HL-60/S4 treated with retinoic acid at 250 ng/mL for 4 days and 3 days (cell line): ENCODE measurements at regions not wholly inside any gene's neighbourhood (a gene's known extent, or its start where the extent isn't known, plus 50 kb on each side); places are given as distances from the start of the nearest gene placed in this dataset.
"Not testable (repeated sequence)": the region's sequence is repeated elsewhere in the genome, so short reads cannot be mapped to it uniquely, and the experiment has no call there.

ENCODE experiments used
- in situ Hi-C: fragments of 300-500 bp; cut with MboI; formaldehyde crosslinking; loops from 2 replicates; pipeline ENCODE4 v1.7.0; 2022; ENCODE audit warnings: low sequenced_read_pairs

DNA sequence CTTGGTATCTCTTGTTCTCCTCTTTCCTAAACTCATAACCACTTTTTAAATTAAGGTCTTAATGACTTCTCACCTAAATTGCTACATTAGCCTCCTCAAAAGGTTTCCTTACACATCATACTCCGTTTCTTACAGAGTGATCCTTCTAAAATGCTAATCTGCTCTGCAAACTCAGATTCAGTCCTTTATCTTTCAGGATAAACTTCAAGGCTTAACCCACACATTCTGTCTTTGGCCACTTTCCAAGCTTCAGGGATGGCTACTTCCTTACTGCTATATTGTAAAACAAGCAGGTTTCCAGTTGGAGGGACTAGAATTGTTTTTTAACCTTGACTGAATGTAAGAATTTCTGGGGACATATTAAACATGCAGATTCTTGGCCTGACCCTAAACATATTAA lies 105.5 kb upstream of the CHD1 start:
- in situ Hi-C loops: loop anchor here (25.0 kb wide), 1 partner anchor 122 kb away; no protein-coding TSS in a partner anchor

GRCh38 chr5:99033014-99033900 lies 104.5 kb upstream of the CHD1 start:
- in situ Hi-C loops: loop anchor here (25.0 kb wide), 1 partner anchor 121 kb away; no protein-coding TSS in a partner anchor

DNA sequence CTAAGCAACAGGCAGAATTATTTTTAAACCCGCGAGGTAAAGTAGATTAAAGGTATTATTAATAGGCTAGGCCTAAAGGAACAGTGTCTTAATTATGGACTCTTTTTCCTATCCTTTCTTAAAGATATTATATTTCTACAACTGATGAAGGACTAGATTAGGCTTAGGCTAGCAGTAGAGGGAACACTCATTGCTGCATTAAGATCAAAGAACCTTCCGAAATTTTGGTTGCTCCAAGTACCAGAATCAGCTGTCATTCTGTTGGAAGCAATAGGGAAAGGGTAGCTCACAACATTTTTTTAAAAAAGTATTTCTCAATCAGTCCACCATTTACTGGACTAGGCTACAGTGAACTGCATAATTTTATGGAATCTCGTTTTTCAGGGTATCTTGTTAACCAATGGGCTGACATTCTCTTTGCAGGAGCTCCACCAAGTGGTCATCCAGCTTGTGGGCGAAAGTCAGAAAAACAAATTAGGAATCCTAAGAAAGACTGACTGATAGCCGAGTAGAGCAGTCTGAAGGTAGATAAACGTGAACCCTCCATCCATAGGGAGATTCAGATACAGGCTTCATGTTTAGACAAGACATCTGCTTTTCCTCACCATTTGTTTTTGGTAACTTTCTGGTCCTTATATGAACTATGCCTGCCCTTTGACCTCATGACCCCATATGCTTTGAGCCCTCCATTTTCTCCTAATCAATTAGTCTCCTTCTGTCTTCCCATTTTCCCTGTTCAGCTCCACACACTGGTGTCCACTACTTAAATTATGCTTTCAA lies 103.6 kb upstream of the CHD1 start:
- in situ Hi-C loops: loop anchor here (25.0 kb wide), 1 partner anchor 120 kb away; no protein-coding TSS in a partner anchor

DNA sequence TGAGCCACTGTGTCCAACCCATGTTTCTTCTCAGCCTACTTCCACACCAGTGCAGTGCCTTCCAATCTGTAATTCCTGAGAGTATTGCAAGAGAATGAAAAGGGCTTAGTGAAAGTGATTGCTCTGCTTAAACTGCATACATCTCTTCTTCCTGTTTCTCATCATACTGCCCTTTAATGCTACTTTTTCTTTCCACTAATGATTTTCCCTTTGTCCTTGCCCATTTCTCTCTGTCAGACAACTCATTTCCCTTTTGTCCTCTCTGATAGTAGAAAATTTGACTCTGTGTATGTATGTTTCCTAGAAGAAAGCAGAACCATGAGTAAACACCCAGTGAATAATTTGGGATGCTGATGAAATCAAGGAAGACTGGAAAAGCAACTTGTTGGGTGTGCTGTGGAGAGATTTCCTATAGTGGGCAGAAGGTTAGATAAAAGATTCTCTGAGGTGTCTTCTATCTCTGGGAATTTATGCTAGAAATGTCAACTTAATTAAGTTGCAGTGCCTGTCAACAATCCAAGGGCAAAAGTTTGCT lies 102.2 kb upstream of the CHD1 start:
- in situ Hi-C loops: loop anchor here (25.0 kb wide), 1 partner anchor 119 kb away; no protein-coding TSS in a partner anchor

DNA sequence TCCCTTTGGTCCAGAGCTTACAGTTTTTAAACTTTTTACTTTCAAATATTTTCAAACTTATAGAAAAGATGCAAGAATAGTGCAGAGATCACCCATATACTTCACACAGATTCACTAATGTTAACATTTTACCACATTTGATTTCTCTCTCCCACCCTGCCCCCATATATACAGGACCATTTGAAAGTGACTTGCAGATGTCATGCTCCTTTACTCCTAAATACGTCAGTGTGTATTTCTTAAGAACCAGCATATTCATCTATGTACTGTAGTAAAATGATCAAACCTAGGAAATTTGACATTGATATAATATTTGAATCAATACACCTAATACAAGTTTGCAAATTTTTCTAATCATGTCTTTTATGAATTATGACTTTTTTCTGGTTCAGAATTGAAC lies 100.4 kb upstream of the CHD1 start:
- in situ Hi-C loops: loop anchor here (25.0 kb wide), 1 partner anchor 117 kb away; no protein-coding TSS in a partner anchor

- in situ Hi-C loops: loop anchor here (25.0 kb wide), 1 partner anchor 116 kb away; no protein-coding TSS in a partner anchor
These were observed 99.4 kb upstream of the CHD1 start for GRCh38 chr5:99028170-99028569.

DNA sequence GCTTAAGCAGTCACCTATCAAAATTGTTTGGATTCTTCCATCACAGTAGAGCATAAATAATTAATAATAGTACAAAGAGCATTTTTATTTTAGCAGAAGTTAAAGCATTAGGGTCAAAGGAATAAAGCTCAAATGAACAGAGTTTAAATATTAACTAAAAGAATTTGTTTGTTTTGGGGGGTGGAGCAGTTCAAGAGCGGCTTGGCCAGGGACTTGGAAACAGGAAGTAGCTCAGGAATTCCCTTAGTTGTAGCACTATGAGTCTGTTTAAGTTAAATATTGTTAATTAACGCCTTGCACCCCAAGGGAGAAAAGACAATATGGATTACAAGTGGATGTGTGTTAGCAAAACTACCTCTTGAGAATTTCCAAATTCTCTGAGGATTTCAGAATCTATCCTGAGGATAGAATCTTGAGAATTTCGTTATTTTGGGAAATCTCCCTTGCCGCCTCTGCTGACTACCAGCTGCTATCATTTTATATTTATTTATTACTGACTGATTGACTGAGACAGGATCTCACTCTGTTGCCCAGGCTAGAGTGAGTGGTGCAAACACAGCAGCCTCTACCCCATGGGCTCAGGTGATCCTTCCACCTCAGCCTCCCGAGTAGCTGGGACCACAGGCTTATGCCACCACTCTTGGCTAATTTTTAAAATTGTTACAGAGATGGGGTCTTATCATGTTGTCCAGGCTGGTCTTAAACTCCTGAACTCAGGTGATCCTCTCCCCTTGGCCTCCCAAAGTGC lies 96.7 kb upstream of the CHD1 start:
- in situ Hi-C loops: loop anchor here (25.0 kb wide), 1 partner anchor 113 kb away; no protein-coding TSS in a partner anchor

DNA sequence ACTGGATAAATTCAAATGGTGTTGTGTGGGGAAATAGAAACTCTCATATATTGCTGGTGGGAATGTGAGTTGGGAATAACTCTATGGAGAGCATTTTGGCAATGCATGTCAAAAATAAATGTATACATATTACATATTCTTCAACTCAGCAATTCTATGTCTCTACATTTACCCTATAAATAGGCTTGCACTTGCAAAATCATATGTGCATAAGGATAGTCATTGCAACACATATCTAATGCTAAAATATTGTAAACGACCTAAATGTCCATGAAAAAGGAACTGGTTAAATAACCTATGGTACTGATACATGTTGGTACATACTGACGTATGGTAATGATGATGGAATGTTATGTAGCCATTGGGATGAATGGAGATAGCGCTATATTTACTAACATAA lies 94.5 kb upstream of the CHD1 start:
- in situ Hi-C loops: no loop called here

DNA sequence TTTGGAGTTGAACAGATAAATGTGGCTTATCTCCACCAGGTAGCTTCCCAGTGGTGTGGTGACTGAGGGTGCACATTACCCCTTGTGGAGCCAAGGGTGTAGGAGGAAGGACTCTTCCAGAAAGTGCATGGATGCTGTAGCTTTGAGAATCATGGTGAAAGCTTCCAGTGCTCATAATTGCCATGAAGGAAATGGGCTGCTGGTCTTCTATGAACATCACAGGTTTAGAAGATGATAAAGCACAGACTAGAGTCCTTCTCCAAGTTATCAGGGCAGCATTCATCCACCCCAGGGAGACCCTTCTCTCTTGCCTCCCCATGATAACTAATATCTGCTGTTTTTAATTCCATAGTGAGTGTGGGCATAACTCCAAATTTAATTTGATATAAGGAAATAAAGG lies 93.4 kb upstream of the CHD1 start:
- in situ Hi-C loops: no loop called here

GRCh38 chr5:99020698-99021048 lies 91.9 kb upstream of the CHD1 start:
- in situ Hi-C loops: no loop called here

DNA sequence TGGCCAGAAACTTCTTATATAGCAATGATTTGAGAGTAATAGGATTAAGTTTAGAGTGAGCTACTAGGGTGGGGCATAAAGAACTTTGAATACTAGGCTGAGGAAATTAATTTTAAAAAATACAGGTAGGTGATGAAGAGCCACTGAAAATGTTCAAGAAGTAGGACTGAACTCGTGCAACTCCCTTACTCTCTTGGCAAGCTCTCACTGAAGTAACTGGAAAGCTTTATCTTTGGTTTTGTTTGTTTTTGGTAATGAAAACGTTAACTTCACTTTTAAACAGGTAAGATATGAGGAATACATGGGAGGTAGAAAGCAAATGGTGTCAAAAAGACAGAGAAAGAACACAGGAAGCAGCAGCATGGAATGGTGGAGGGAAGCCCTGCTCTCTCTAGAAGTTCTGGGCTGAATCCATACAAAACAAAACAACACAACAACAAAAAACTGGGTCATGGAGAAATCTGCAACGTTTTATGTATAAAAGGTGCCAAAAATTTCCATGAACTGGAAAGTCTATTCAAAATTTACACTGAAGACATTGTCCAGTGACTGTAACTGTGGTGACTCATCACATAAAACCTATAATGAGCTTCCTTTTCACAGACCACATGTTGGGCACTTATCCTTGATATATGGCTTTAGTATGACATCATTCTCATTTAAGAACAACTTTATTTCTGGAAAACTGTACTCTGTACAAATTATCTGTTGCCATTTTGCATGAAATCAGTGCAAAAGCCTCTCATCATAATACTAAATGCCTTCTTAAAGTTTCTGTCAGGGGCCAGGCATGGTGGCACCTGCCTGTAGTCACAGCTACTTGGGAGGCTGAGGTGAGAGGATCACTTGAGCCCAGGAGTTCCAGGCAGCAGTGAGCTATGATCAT lies 91.2 kb upstream of the CHD1 start:
- in situ Hi-C loops: no loop called here

DNA sequence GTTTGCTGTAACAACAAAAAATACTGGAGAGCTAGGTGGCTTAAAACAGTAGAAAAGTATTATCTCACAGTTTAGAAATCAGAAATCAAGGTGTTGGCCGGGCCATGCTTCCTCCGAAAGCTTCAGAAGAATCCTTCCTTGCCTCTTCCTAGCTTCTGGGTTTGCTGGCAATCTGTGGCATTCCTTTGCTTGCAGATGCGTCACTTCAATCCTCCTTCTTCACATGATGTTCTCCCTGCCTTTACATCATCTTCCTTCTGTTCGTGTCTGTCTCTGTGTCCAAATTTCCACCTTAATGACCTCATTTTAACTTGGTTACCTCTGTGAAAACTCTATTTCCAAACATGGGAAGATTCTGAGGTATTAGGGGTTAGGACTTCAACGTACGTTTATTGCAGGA lies 90.4 kb upstream of the CHD1 start:
- in situ Hi-C loops: no loop called here

- in situ Hi-C loops: no loop called here
These were observed 81.5 kb upstream of the CHD1 start for GRCh38 chr5:99010294-99010693.

GRCh38 chr5:99008009-99008408 lies 79.2 kb upstream of the CHD1 start:
- in situ Hi-C loops: not testable (repeated sequence)

- in situ Hi-C loops: no loop called here
These were observed 76.7 kb upstream of the CHD1 start for GRCh38 chr5:99005506-99005905.

DNA sequence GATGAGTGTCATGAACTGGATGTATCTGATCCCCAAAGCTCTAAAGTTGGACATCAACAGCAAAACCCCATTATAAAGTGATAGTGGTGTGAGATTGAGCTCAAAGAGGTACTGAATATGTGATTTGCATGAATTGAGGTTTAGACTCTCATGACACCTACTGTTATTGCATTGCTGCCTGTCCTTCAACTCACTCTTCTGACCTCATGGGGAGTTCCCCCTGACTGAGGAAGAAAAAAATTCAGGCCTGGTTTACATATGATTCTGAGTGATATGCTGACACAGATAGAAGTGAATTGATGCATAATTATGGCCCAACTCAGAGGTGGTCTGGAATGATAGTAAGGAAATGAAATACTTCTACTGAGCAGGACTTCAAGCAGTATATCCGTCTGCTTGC lies 76.2 kb upstream of the CHD1 start:
- in situ Hi-C loops: no loop called here

GRCh38 chr5:99000876-99001275 lies 72.1 kb upstream of the CHD1 start:
- in situ Hi-C loops: no loop called here

GRCh38 chr5:99000221-99000620 lies 71.4 kb upstream of the CHD1 start:
- in situ Hi-C loops: no loop called here

DNA sequence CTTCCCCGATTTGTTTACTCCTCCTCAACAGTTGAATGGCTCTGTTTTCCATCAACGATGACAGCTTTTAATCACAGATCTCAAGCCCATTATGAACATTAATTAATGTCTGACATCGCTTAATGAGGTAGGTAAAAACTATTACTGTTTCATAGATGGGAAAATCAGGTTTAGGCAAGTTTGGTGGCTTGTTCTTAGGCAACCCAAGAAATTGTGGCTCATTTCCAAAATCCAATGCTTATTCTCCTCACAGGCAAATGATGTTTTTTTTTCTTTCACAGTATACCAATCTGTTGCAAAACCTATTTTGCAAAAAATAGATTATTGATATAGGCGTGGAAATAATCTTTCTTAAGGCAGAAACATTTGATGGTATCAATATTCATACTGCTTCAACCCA lies 70.8 kb upstream of the CHD1 start:
- in situ Hi-C loops: no loop called here

DNA sequence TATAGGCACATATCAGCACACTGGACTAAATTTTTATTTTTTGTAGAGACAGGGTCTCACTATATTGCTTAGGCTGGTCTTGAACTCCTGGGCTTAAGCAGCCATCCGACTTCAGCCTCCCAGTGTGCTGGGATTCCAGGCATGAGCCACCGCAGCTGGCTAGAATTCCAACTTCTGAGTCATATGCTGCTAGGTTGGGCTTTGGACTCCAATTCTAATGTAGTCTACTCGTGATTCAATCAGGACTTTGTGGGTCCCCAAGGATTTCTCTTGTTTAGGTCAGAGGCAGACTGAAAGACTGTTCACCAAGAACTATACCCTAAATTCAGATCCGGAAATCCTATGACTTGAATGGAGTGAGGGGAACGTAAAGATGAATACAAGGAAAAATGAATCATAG lies 68.2 kb upstream of the CHD1 start:
- in situ Hi-C loops: no loop called here
